Natural killer cell treated with Interleukin-12 subunit alpha and Interleukin-12 subunit beta and Interleukin-15 and Interleukin-18, amount 100 ng/mL, for 72 hours (primary cell): ENCODE measurements at regions not wholly inside any gene's neighbourhood (a gene's known extent, or its start where the extent isn't known, plus 50 kb on each side); places are given as distances from the start of the nearest gene placed in this dataset.

Experiments
- ATAC-seq, 2 donors: fragments of 150-1000 bp; cut with Tn5 transposase in 1 of 2; sonication (Bioruptor Pico), chemical (Tn5 transposase) in 1 of 2; 2 replicates each; pipeline ENCODE4 v1.10.0; 2021
- DNase-seq: peaks from one replicate; pipeline ENCODE4 v3.0.0; 2022; ENCODE audit warnings: low spot score
- H3K27ac Mint-ChIP-seq, 2 donors: 1 replicate in 1 of 2; 2 replicates in 1 of 2; pipeline ENCODE4 v1.8.0; 2022; ENCODE audit warnings: mixed read lengths in 2 of 2, mild to moderate bottlenecking in 1 of 2, moderate library complexity in 1 of 2
- H3K27me3 Mint-ChIP-seq, 2 donors: 1 replicate in 1 of 2; 2 replicates in 1 of 2; pipeline ENCODE4 v1.8.0; 2022; ENCODE audit warnings: mixed read lengths in 2 of 2
- H3K36me3 Mint-ChIP-seq: one replicate; pipeline ENCODE4 v1.8.0; 2022; ENCODE audit warnings: mixed read lengths
- H3K4me1 Mint-ChIP-seq, 2 donors: 1 replicate in 1 of 2; 2 replicates in 1 of 2; pipeline ENCODE4 v1.8.0; 2022; ENCODE audit warnings: low read depth in 2 of 2, mixed read lengths in 2 of 2, mild to moderate bottlenecking in 1 of 2
- H3K4me3 Mint-ChIP-seq: one replicate; pipeline ENCODE4 v1.8.0; 2022; ENCODE audit warnings: mixed read lengths
- H3K9me3 Mint-ChIP-seq: 2 replicates; pipeline ENCODE4 v1.8.0; 2022; ENCODE audit warnings: mixed read lengths

DNA sequence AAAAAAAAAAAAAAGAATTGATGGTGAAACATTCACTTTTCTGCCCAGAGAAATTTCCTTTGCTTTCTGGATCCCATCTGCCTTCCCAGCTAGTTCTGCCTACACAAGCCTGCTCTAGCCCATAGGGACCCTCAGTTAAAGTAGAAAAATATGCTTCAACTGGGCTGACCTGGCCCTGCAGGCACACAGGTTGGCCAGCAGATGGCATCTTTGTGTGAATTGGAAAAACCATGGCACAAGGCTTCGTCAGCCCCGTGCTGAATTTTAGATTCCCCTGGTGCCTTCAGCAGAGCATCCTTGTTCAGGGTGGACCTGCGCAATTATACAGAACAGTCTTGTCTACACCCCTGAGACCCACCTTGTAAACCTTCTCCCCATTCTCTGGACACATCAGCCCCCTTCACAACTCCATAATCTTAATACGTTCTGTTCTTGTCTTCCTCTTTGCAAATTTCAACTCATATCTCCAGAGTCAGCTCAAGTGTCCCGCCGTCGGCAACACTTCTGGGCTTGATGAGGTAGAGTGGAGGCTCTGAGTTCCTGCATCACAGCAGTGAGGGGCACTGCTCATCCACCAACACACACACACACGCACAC lies 114.5 kb downstream of the INSIG2 start:
- peak; percentile 72 for DNase-seq
- H3K36me3 Mint-ChIP-seq, result no peaks in the 10 kb centered on the region
- peak; percentile 68 to 71 for ATAC-seq
- H3K27me3 Mint-ChIP-seq, result peaks cover 25 to 46% of the 10 kb centered on the region in 2 donors
- H3K9me3 Mint-ChIP-seq, result no peaks in the 10 kb centered on the region
- H3K4me1 Mint-ChIP-seq, result peaks cover 4 to 7% of the 10 kb centered on the region in 2 donors
- peak overlapping the region; percentile 15 for H3K4me3 Mint-ChIP-seq
- no peak overlapping the region for H3K27ac Mint-ChIP-seq

GRCh38 chr2:118198268-118198667 lies 110.0 kb downstream of the INSIG2 start:
- no peak for ATAC-seq
- H3K27ac Mint-ChIP-seq, result no peak overlapping the region
- H3K36me3 Mint-ChIP-seq, result no peaks in the 10 kb centered on the region
- H3K9me3 Mint-ChIP-seq, result no peaks in the 10 kb centered on the region
- H3K4me3 Mint-ChIP-seq, result no peak overlapping the region
- DNase-seq, result no peak
- peaks cover 8 to 16% of the 10 kb centered on the region in 2 donors for H3K4me1 Mint-ChIP-seq
- peaks cover 14 to 15% of the 10 kb centered on the region in 2 donors for H3K27me3 Mint-ChIP-seq

- peak in 1 of 2 donors; percentile 47 for ATAC-seq
- H3K27ac Mint-ChIP-seq, result no peak overlapping the region
- H3K4me1 Mint-ChIP-seq, result peaks cover 3 to 10% of the 10 kb centered on the region in 2 donors
These were observed 108.9 kb downstream of the INSIG2 start for GRCh38 chr2:118197011-118197675.

DNA sequence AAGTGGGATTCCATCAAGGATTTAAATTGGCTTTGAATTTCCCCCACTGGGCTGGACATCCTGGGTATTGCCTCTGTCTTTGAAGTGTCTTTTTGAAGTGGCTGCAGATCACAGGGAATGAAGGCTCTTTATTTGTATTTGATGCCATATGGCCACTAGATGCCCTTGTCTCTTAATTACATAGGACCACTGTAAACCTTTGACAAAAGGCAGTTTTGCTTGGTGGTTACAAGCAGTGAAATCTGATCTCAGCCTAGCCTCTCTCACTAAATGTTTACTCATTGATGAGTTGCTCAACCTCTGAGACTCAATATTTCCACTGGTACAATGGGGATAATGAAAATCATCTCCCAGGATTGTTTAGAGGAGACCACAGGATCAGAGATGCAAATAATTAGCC lies 102.2 kb downstream of the INSIG2 start:
- Mint-ChIP-seq H3K27me3 (peaks cover 5% of the 10 kb centered on the region in 2 donors), H3K4me3 (no peak overlapping the region), H3K4me1 (peaks cover 15 to 23% of the 10 kb centered on the region in 2 donors), H3K9me3 (no peaks in the 10 kb centered on the region), H3K27ac (no peak overlapping the region), H3K36me3 (no peaks in the 10 kb centered on the region)
- ATAC-seq (no peak), DNase-seq (no peak)

More at GRCh38 chr2:118197011-118197675, 108.9 kb downstream of the INSIG2 start:
- Mint-ChIP-seq H3K9me3 (no peaks in the 10 kb centered on the region), H3K27me3 (peaks cover 12 to 15% of the 10 kb centered on the region in 2 donors), H3K36me3 (no peaks in the 10 kb centered on the region), H3K4me3 (no peak overlapping the region)
- no peak for DNase-seq

GRCh38 chr2:118186858-118187254 lies 98.6 kb downstream of the INSIG2 start:
- peak overlapping the region; percentile 95 to 97 for H3K27ac Mint-ChIP-seq
- H3K27me3 Mint-ChIP-seq, result peaks cover 5% of the 10 kb centered on the region in 2 donors
- H3K9me3 Mint-ChIP-seq, result no peaks in the 10 kb centered on the region
- DNase-seq, result no peak
- peak overlapping the region; percentile 98 for H3K4me3 Mint-ChIP-seq
- ATAC-seq, result no peak
- peaks cover 23 to 30% of the 10 kb centered on the region in 2 donors for H3K4me1 Mint-ChIP-seq
- no peaks in the 10 kb centered on the region for H3K36me3 Mint-ChIP-seq

- Mint-ChIP-seq H3K4me1 (peaks cover 23 to 30% of the 10 kb centered on the region in 2 donors), H3K36me3 (no peaks in the 10 kb centered on the region)
These were observed 98.0 kb downstream of the INSIG2 start for GRCh38 chr2:118186110-118186857.

GRCh38 chr2:118185210-118186109 lies 97.2 kb downstream of the INSIG2 start:
- Mint-ChIP-seq H3K9me3 (no peaks in the 10 kb centered on the region), H3K36me3 (no peaks in the 10 kb centered on the region), H3K4me1 (peaks cover 23 to 30% of the 10 kb centered on the region in 2 donors), H3K27ac (peak overlapping the region; percentile 95 to 97), H3K4me3 (peak overlapping the region; percentile 98), H3K27me3 (no peaks in the 10 kb centered on the region)
- DNase-seq (peak; percentile 72), ATAC-seq (peak; percentile 78 to 85)

More at GRCh38 chr2:118186110-118186857, 98.0 kb downstream of the INSIG2 start:
- ATAC-seq, result peak; percentile 94 to 97
- Mint-ChIP-seq H3K9me3 (no peaks in the 10 kb centered on the region), H3K4me3 (peak overlapping the region; percentile 98), H3K27me3 (peaks cover under 1 to 3% of the 10 kb centered on the region in 2 donors), H3K27ac (peak overlapping the region; percentile 95 to 97)
- peak; percentile 95 for DNase-seq

DNA sequence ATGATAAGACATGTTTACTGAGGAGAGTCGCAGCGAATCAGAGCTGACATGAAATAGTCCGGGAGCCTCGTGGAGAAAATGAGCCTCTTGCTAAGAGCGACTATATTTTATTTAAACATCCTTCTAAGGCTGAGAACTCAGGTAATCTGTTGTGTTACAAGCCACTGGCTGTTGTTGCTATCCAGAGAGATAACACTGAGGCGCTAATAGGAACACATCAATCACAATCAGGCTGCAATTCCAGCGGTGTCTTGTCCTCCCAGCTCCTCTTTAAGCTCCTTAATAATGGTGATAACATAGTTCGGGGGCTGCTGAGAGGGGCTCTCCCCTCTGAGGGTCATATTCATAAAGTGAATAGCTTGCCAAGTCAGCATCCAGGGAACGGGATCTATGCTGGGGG lies 95.1 kb downstream of the INSIG2 start:
- H3K4me1 Mint-ChIP-seq, result peaks cover 23 to 28% of the 10 kb centered on the region in 2 donors
- no peaks in the 10 kb centered on the region for H3K9me3 Mint-ChIP-seq
- no peaks in the 10 kb centered on the region for H3K36me3 Mint-ChIP-seq
- H3K27ac Mint-ChIP-seq, result no peak overlapping the region
- no peak for DNase-seq
- H3K4me3 Mint-ChIP-seq, result no peak overlapping the region
- ATAC-seq, result no peak
- peaks cover 0 to 5% of the 10 kb centered on the region in 2 donors for H3K27me3 Mint-ChIP-seq

GRCh38 chr2:118179445-118179844 lies 91.2 kb downstream of the INSIG2 start:
- Mint-ChIP-seq H3K27ac (no peak overlapping the region), H3K36me3 (no peaks in the 10 kb centered on the region), H3K4me3 (no peak overlapping the region), H3K9me3 (no peaks in the 10 kb centered on the region), H3K27me3 (peaks cover 0 to 8% of the 10 kb centered on the region in 2 donors), H3K4me1 (peaks cover 4% of the 10 kb centered on the region in 2 donors)
- ATAC-seq (no peak), DNase-seq (no peak)

DNA sequence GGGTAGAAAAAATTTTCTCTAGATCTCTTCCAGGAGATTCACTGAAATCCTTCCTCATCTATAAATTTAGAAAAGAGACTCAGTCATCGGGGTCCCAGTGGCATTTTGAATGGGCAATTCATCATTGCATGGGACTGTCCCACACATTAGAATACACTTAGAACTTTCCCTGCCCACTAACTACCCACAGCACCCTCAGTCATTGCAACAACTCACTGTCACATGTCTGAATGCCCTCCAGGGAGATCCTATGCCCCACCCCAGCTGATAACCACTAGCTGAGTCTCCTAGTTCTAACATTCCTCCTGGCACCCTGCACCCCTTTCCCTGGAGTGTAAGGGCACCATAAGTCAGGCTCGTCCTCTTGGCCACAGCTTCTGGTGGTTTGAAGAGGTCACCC lies 89.6 kb downstream of the INSIG2 start:
- H3K36me3 Mint-ChIP-seq, result no peaks in the 10 kb centered on the region
- ATAC-seq (peak in 1 of 2 donors; percentile 31), DNase-seq (no peak)
- H3K4me3 Mint-ChIP-seq, result no peak overlapping the region
- peak overlapping the region; percentile 71 to 78 for H3K27ac Mint-ChIP-seq
- H3K9me3 Mint-ChIP-seq, result no peaks in the 10 kb centered on the region
- H3K4me1 Mint-ChIP-seq, result peaks cover 4% of the 10 kb centered on the region in 2 donors
- peaks cover 0 to 11% of the 10 kb centered on the region in 2 donors for H3K27me3 Mint-ChIP-seq

DNA sequence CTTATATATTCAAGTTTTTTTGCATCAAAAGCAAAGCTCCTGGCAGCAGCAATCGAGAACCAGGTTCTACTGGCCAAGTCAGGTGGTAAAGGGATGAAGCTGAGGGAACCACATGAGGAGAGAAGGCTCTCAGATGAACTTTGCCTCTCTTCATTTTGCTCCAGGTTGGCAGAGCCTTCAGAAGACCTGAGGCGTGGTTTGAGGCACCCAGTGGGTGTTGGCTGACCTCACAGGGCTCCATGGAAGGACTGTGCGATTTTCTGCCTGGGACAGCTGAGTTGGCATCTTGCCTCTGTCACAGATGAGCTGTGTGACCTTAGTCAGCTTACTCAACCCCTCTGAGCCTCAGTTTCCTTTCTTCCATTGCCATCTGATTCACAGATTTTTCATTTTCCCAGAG lies 89.0 kb downstream of the INSIG2 start:
- Mint-ChIP-seq H3K4me1 (peaks cover 4% of the 10 kb centered on the region in 2 donors), H3K9me3 (no peaks in the 10 kb centered on the region), H3K27ac (peak overlapping the region; percentile 71 to 78), H3K4me3 (no peak overlapping the region), H3K27me3 (peaks cover 0 to 11% of the 10 kb centered on the region in 2 donors), H3K36me3 (no peaks in the 10 kb centered on the region)
- ATAC-seq (no peak), DNase-seq (no peak)

- peak; percentile 59 to 61 for ATAC-seq
- Mint-ChIP-seq H3K4me1 (peaks cover 4% of the 10 kb centered on the region in 2 donors), H3K9me3 (no peaks in the 10 kb centered on the region), H3K4me3 (peak overlapping the region; percentile 12), H3K36me3 (no peaks in the 10 kb centered on the region), H3K27me3 (peaks cover 0 to 11% of the 10 kb centered on the region in 2 donors), H3K27ac (peak overlapping the region; percentile 71 to 78)
- DNase-seq, result no peak
These were observed 88.3 kb downstream of the INSIG2 start for GRCh38 chr2:118176601-118177000.

GRCh38 chr2:118171546-118171945 lies 83.3 kb downstream of the INSIG2 start:
- Mint-ChIP-seq H3K36me3 (no peaks in the 10 kb centered on the region), H3K4me1 (peaks cover under 1 to 4% of the 10 kb centered on the region in 2 donors), H3K4me3 (no peak overlapping the region), H3K27me3 (peaks cover 0 to 6% of the 10 kb centered on the region in 2 donors), H3K27ac (no peak overlapping the region), H3K9me3 (no peaks in the 10 kb centered on the region)
- no peak for DNase-seq
- ATAC-seq, result no peak
